Loucy (cell line): ENCODE measurements at regions not wholly inside any gene's neighbourhood (a gene's known extent, or its start where the extent isn't known, plus 50 kb on each side); places are given as distances from the start of the nearest gene placed in this dataset.

Source experiments
- H2AFZ ChIP-seq: fragments of 200-600 bp; sonication (generic); 2 replicates; pipeline ENCODE4 v1.6.0; 2016; ENCODE audit warnings: antibody characterized with exemption, mild to moderate bottlenecking, low read length, moderate library complexity
- H3F3A ChIP-seq: fragments of 200-600 bp; 2 replicates; pipeline ENCODE4 v1.6.0; 2016; ENCODE audit warnings: antibody characterized with exemption, low read depth, mild to moderate bottlenecking
- H3K27me3 ChIP-seq: fragments of 200-600 bp; sonication (generic); 2 replicates; pipeline ENCODE4 v1.6.1; 2014; ENCODE audit warnings: low read length, mild to moderate bottlenecking; ENCODE audit not compliant: insufficient read depth, poor library complexity, severe bottlenecking
- H3K36me3 ChIP-seq: fragments of 200-600 bp; sonication (generic); 2 replicates; pipeline ENCODE4 v1.6.1; 2016; ENCODE audit warnings: low read length; ENCODE audit not compliant: insufficient read depth
- H3K4me1 ChIP-seq: fragments of 200-600 bp; sonication (generic); 2 replicates; pipeline ENCODE4 v1.5.1; 2014; ENCODE audit warnings: low read length, mild to moderate bottlenecking; ENCODE audit not compliant: insufficient read depth, poor library complexity, severe bottlenecking
- H3K4me2 ChIP-seq: fragments of 200-600 bp; sonication (generic); 2 replicates; pipeline ENCODE4 v1.6.0; 2014; ENCODE audit warnings: antibody characterized with exemption, low read length, low read depth, mild to moderate bottlenecking; ENCODE audit not compliant: poor library complexity, severe bottlenecking
- H3K4me3 ChIP-seq: fragments of 200-600 bp; sonication (generic); 2 replicates; pipeline ENCODE4 v1.5.1; 2014; ENCODE audit warnings: low read length, mild to moderate bottlenecking, mixed read lengths; ENCODE audit not compliant: poor library complexity, severe bottlenecking
- H3K79me2 ChIP-seq: fragments of 200-600 bp; sonication (generic); 2 replicates; pipeline ENCODE4 v1.6.1; 2014; ENCODE audit warnings: low read length; ENCODE audit not compliant: insufficient read depth
- H3K9ac ChIP-seq: fragments of 200-600 bp; sonication (generic); 2 replicates; pipeline ENCODE4 v1.6.0; 2014; ENCODE audit warnings: mild to moderate bottlenecking, low read depth, low read length, moderate library complexity; ENCODE audit not compliant: poor library complexity, severe bottlenecking
- H3K9me2 ChIP-seq: fragments of 200-600 bp; sonication (generic); replicated peaks from 2 replicates; pipeline ENCODE4 v1.6.1; 2016; ENCODE audit warnings: low read depth, low read length, mixed read lengths
- H3K9me3 ChIP-seq: fragments of 200-600 bp; sonication (generic); 2 replicates; pipeline ENCODE4 v1.6.1; 2014; ENCODE audit warnings: mild to moderate bottlenecking, antibody characterized with exemption, low read length, low read depth; ENCODE audit not compliant: insufficient read depth
- H4K20me1 ChIP-seq: fragments of 200-600 bp; sonication (generic); 2 replicates; pipeline ENCODE4 v1.6.0; 2014; ENCODE audit warnings: antibody characterized with exemption, low read length, mild to moderate bottlenecking; ENCODE audit not compliant: insufficient read depth, poor library complexity, severe bottlenecking
- CTCF ChIP-seq: fragments of 200-600 bp; sonication (generic); conservative IDR thresholded peaks from 2 replicates; pipeline ENCODE4 v1.5.1; 2014; ENCODE audit warnings: mild to moderate bottlenecking, antibody characterized with exemption, low read length
- EZH2phosphoT487 ChIP-seq: fragments of 200-600 bp; IDR thresholded peaks from 2 replicates; pipeline ENCODE4 v1.6.1; 2018; ENCODE audit warnings: antibody characterized with exemption, mild to moderate bottlenecking, moderate library complexity, borderline replicate concordance

DNA sequence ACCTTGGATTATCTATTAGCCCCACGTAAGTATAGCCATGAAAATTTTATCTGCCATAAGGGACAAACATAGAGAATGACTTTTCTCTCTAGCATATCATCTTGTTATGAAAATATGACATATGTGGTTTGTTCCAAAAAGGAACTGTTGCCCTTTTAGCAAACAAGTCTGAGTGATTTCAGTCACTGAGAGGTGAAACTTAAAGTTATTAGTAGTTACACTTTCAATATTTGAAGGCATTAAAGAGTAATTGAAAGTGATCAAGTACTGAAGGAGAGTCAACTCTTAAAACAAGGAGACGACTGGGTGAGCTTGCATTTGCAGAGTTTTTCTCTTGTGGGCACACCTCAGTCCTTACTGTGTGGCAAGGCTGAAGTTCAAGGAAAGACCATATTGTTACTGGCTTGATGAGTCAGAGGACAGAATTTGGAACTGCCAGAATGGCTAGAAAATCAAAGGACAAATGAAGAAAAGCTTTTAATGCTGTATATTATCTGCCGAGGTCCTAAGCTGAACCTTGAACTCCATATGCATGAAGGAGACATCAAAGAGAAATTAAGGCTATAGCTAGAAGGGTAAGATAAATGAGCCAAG is 205.1 kb upstream of the EMCN start:
- H3F3A ChIP-seq = no peaks in the 10 kb centered on the region
- H3K36me3 ChIP-seq = no peaks in the 10 kb centered on the region
- TF ChIP-seq EZH2phosphoT487 (no peak), CTCF (no peak)
- H3K9me3 ChIP-seq = peaks cover 12% of the 10 kb centered on the region; the same call in 1 of the 2 replicates
- no peak overlapping the region for H3K4me2 ChIP-seq
- H3K79me2 ChIP-seq = no peaks in the 10 kb centered on the region
- no peaks in the 10 kb centered on the region for H4K20me1 ChIP-seq
- no peak overlapping the region for H3K4me3 ChIP-seq
- H2AFZ ChIP-seq = no peak overlapping the region
- no peak overlapping the region for H3K9ac ChIP-seq
- H3K9me2 ChIP-seq = no peaks in the 10 kb centered on the region
- no peaks in the 10 kb centered on the region for H3K27me3 ChIP-seq
- H3K4me1 ChIP-seq = no peaks in the 10 kb centered on the region

GRCh38 chr4:100722133-100722532 is 204.3 kb upstream of the EMCN start:
- Histone ChIP-seq H3K9me2 (no peaks in the 10 kb centered on the region), H4K20me1 (no peaks in the 10 kb centered on the region), H3K79me2 (no peaks in the 10 kb centered on the region), H3K9ac (no peak overlapping the region), H3K27me3 (no peaks in the 10 kb centered on the region), H3K9me3 (peaks cover 12% of the 10 kb centered on the region; the same call in 1 of the 2 replicates), H3K4me2 (no peak overlapping the region), H3K4me3 (no peak overlapping the region), H3F3A (no peaks in the 10 kb centered on the region), H3K36me3 (no peaks in the 10 kb centered on the region), H3K4me1 (no peaks in the 10 kb centered on the region), H2AFZ (no peak overlapping the region)
- no peak for TF ChIP-seq EZH2phosphoT487
- TF ChIP-seq CTCF = no peak

- no peak for TF ChIP-seq CTCF
- TF ChIP-seq EZH2phosphoT487 = no peak
- Histone ChIP-seq H3K27me3 (no peaks in the 10 kb centered on the region), H3K4me3 (no peak overlapping the region), H4K20me1 (no peaks in the 10 kb centered on the region), H3K4me1 (no peaks in the 10 kb centered on the region), H3K9ac (no peak overlapping the region), H3K79me2 (no peaks in the 10 kb centered on the region), H3K9me3 (peaks cover 12% of the 10 kb centered on the region; the same call in 1 of the 2 replicates), H2AFZ (no peak overlapping the region), H3F3A (no peaks in the 10 kb centered on the region), H3K4me2 (no peak overlapping the region), H3K9me2 (no peaks in the 10 kb centered on the region), H3K36me3 (no peaks in the 10 kb centered on the region)
Measured at GRCh38 chr4:100721490-100721889, 203.7 kb upstream of the EMCN start.
